Lower leg skin (tissue), 4 donors: ENCODE measurements at regions not wholly inside any gene's neighbourhood (a gene's known extent, or its start where the extent isn't known, plus 50 kb on each side); places are given as distances from the start of the nearest gene placed in this dataset.

Experiments
- DNase-seq, 2 donors: peaks; one replicate each; pipeline ENCODE4 v3.0.0-alpha.2; 2019; ENCODE audit warnings: low spot score in 2 of 2
- H3K4me3 ChIP-seq: fragments of 200-600 bp; sonication (generic); 2 replicates; pipeline ENCODE4 v1.5.1; 2017; ENCODE audit warnings: mild to moderate bottlenecking, low read depth; ENCODE audit not compliant: poor library complexity, severe bottlenecking
- POLR2A ChIP-seq, 2 donors: fragments of 450-650 bp; IDR thresholded peaks; one replicate each; pipeline ENCODE4 v1.6.1; 2016 to 2017; ENCODE audit warnings: antibody characterized with exemption in 2 of 2, mild to moderate bottlenecking in 1 of 2, moderate library complexity in 1 of 2
- WGBS, 2 donors: methylation state at CpG; one replicate each; pipeline ENCODE4 v1.1.5; 2018; 5-methylcytosine and 5-hydroxymethylcytosine counted together
- intact Hi-C: fragments of 100-400 bp; cut with DNase I; formaldehyde crosslinking; loops from one replicate; pipeline ENCODE4 v1.15.0; 2023; ENCODE audit warnings: low total_unique reads
- TF ChIP-seq, protein P1 (sequence below), 3 donors: fragments of 450-650 bp; IDR thresholded peaks; one replicate each; pipeline ENCODE4 v1.5.1; 2016; ENCODE audit warnings: antibody characterized with exemption in 3 of 3, mild to moderate bottlenecking in 3 of 3, moderate library complexity in 2 of 3

DNA sequence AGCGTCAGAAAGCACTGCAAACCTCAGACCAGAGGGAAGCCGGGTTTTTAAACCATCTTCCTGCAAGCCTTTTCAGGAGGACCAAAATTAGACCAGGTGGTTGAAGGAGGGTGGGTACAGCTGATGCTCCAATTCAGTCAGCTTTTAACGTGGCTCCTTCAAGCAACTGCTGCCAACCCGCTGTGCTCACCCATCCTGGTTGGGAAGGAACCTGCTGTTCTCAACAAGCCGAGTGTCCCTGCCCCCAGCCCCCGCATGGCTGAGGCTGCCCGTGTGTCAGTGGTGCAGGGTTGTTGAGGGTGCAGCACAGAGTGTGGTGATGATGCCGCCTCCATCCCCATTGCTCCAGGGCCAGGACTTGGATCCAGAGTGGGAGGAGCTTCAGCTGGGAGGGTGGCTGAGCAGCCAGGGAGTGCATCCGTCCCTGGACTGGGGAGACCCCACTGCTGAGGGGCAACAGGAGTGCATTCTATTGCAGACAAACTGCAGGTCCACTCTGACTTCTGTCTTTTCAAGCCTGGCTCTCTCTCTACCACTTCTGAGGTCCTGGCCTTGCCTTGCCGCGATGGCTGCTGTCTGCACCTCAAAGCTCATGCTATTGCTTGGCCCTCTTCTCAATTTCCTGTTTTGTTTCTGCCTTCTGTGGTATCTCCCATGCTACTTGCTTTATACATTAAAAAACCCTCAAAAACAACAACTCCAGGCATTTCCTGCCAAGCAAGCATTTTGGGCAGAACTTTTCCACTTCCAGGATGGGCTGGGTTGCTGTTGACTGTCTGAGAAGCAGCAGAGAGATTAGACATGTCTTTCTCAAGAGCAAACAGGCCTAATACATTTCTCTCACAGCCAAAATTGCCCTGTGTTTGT lies 134.7 kb downstream of the DNAJB6 start:
- no peak overlapping the region for H3K4me3 ChIP-seq
- TF ChIP-seq, protein P1, sequence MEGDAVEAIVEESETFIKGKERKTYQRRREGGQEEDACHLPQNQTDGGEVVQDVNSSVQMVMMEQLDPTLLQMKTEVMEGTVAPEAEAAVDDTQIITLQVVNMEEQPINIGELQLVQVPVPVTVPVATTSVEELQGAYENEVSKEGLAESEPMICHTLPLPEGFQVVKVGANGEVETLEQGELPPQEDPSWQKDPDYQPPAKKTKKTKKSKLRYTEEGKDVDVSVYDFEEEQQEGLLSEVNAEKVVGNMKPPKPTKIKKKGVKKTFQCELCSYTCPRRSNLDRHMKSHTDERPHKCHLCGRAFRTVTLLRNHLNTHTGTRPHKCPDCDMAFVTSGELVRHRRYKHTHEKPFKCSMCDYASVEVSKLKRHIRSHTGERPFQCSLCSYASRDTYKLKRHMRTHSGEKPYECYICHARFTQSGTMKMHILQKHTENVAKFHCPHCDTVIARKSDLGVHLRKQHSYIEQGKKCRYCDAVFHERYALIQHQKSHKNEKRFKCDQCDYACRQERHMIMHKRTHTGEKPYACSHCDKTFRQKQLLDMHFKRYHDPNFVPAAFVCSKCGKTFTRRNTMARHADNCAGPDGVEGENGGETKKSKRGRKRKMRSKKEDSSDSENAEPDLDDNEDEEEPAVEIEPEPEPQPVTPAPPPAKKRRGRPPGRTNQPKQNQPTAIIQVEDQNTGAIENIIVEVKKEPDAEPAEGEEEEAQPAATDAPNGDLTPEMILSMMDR (IDR thresholded peaks at IDR 0.05): no peak
- no peak for TF ChIP-seq POLR2A (IDR thresholded peaks at IDR 0.05)
- peak in 1 of 2 donors; percentile 78 for DNase-seq
- intact Hi-C loops: no loop called here
- 60 to 73% methylated on average over 10 to 11 of the region's 11 CpGs for WGBS, 2 donors

DNA sequence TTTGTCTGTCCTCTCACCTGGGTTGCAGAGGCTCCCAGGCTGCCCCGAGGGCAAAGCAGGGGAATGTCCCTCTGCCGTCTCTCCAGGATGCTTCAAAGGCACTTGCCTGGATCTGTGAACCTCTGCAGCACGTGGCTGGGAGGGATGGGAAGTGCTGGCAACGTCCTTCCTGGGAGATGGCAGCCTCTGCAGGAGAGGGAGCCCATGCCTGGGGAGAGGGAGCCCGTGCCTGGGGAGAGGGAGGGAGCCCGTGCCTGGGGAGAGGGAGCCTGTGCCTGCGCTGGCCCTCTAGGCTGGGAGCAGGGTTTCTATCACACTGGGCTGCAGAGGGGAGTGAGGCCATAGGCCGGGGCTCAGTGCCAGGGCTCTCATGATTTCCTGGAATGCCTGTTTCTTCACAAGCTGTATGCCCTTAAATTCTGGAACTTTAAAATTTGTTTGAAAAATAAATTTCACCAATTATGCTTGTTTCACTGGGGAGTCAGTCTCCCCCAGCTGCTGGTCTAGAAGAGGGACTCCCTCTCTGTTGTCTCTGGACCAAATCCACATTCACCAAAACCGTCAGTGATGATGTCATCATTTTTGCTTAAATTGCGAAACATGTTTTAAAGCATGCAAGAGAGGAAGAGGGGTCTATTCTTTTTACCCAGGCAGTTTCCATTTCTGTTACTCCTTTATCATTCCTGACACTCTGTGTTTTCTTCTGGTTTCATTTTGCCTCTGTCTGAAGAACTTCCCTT lies 135.7 kb downstream of the DNAJB6 start:
- intact Hi-C loops: no loop called here
- WGBS, 2 donors: 59 to 72% methylated on average over 8 to 10 of the region's 10 CpGs
- DNase-seq: peak in 1 of 2 donors; percentile 67

DNA sequence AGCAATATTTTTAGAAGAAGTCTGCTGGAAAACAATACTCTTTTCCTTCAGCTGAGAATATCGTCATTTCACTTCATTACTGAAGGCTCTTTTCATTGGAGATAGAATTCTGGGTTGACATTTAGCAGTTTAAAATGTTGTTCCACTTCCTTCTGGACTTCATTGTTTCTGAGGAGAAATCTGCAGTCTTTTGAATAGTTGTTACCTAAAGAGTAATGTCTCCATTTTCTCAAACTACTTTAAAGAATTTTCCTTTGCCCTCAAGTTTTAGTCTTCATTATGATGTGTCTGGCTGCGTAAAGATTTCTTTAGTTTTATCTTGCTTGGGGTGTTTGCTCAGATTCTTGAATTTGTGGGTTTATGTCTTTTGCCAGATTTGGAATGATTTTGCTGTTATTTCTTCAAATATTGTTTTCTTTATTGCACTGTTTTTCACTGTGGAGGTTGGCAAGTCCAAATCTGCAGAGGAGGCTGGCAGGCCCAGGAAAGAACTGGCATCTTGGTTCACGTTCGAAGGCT lies 136.3 kb downstream of the DNAJB6 start:
- WGBS, 2 donors: 79 to 83% methylated on average over 4 of the region's 4 CpGs
- H3K4me3 ChIP-seq: no peak overlapping the region
- no peak for DNase-seq
- intact Hi-C loops: no loop called here
- no peak for TF ChIP-seq POLR2A (IDR thresholded peaks at IDR 0.05)
- TF ChIP-seq, protein P1 (IDR thresholded peaks at IDR 0.05): no peak

More for the DNA sequence above, 135.7 kb downstream of the DNAJB6 start:
- no peak for TF ChIP-seq POLR2A (IDR thresholded peaks at IDR 0.05)
- TF ChIP-seq, protein P1 (IDR thresholded peaks at IDR 0.05): no peak
- no peak overlapping the region for H3K4me3 ChIP-seq

DNA sequence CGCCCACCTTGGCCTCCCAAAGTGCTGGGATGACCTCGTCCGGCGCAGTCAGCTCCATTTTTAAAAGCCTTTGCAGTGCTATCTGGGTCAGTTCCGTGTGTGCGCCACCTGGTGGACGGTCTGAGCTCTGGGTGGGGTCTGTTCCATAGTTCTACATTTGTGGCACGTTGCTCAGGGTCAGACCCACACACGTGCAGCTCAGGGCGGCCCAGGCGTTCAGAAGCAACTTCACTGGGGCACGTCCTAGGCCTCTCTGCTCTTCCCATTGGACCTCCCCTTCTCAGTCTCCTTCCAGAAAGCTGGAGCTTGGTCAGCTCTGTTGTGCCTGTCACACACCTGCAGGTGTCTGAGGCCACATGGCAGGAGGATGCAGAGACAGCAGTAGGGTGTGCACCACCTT lies 137.9 kb downstream of the DNAJB6 start:
- no peak for TF ChIP-seq POLR2A (IDR thresholded peaks at IDR 0.05)
- TF ChIP-seq, protein P1 (IDR thresholded peaks at IDR 0.05): no peak
- peak in 1 of 2 donors; percentile 49 for DNase-seq
- no peak overlapping the region for H3K4me3 ChIP-seq
- intact Hi-C loops: no loop called here
- WGBS, 2 donors: 45 to 52% methylated on average over 12 of the region's 12 CpGs

DNA sequence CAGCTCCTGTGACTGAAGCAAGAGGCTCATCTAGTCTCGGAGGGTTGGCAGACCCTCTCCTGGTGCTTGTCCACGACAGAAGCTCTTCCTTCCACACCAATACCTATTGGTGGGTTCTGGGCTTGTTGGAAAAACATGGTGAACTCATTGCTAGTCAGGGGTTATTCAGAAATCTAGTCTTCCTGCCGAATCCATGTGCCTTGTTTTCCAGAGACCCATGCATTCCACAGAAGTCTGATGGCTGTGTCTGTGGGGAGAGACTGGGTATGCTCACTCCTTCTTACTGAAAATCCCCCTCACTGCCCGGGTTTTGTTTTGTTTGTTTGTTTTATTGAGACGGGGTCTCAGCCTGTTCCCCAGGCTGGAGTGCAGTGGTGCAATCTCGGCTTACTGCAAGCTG lies 138.3 kb downstream of the DNAJB6 start:
- intact Hi-C loops: no loop called here
- WGBS, 2 donors: 72 to 81% methylated on average over 6 of the region's 6 CpGs
- H3K4me3 ChIP-seq: no peak overlapping the region
- TF ChIP-seq POLR2A (IDR thresholded peaks at IDR 0.05): no peak
- TF ChIP-seq, protein P1 (IDR thresholded peaks at IDR 0.05): no peak
- DNase-seq: no peak
